Esophagus muscularis mucosa (tissue), 4 donors: ENCODE measurements at regions not wholly inside any gene's neighbourhood (a gene's known extent, or its start where the extent isn't known, plus 50 kb on each side); places are given as distances from the start of the nearest gene placed in this dataset.
A peak's percentile ranks its signal among the peaks of the same experiment; 100 is the strongest.

Experiments
- EP300 ChIP-seq: sonication (generic); formaldehyde crosslinking; IDR thresholded peaks from one replicate; pipeline ENCODE4 v1.6.1; 2017; ENCODE audit warnings: antibody characterized with exemption
- POLR2A ChIP-seq: fragments of 450-650 bp; IDR thresholded peaks from one replicate; pipeline ENCODE4 v1.6.1; 2017; ENCODE audit warnings: antibody characterized with exemption, moderate library complexity, mild to moderate bottlenecking, low read depth
- POLR2AphosphoS5 ChIP-seq, 2 donors: sonication (generic); formaldehyde crosslinking; IDR thresholded peaks; one replicate each; pipeline ENCODE4 v1.6.1; 2017; ENCODE audit warnings: antibody characterized with exemption in 2 of 2
- TF ChIP-seq, protein P1 (sequence below), 3 experiments: fragments of 200-600 bp in 2 of 3; fragments of 450-650 bp in 1 of 3; sonication (generic) in 2 of 3; IDR thresholded peaks; one replicate each; pipeline ENCODE4 v1.5.1; 2017 to 2019; ENCODE audit warnings: antibody characterized with exemption in 3 of 3, mild to moderate bottlenecking in 2 of 3, moderate library complexity in 1 of 3

- TF ChIP-seq, protein P1, sequence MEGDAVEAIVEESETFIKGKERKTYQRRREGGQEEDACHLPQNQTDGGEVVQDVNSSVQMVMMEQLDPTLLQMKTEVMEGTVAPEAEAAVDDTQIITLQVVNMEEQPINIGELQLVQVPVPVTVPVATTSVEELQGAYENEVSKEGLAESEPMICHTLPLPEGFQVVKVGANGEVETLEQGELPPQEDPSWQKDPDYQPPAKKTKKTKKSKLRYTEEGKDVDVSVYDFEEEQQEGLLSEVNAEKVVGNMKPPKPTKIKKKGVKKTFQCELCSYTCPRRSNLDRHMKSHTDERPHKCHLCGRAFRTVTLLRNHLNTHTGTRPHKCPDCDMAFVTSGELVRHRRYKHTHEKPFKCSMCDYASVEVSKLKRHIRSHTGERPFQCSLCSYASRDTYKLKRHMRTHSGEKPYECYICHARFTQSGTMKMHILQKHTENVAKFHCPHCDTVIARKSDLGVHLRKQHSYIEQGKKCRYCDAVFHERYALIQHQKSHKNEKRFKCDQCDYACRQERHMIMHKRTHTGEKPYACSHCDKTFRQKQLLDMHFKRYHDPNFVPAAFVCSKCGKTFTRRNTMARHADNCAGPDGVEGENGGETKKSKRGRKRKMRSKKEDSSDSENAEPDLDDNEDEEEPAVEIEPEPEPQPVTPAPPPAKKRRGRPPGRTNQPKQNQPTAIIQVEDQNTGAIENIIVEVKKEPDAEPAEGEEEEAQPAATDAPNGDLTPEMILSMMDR (IDR thresholded peaks at IDR 0.05): peak in 1 of 3 experiments; percentile 41
- TF ChIP-seq POLR2AphosphoS5 (IDR thresholded peaks at IDR 0.05): no peak
- TF ChIP-seq POLR2A: no peak
- no peak for TF ChIP-seq EP300
Measured at GRCh38 chr10:7054915-7055314, 355.9 kb downstream of the SFMBT2 start.
